H1 (cell line): ENCODE measurements at regions not wholly inside any gene's neighbourhood (a gene's known extent, or its start where the extent isn't known, plus 50 kb on each side); places are given as distances from the start of the nearest gene placed in this dataset.

Experiments used
- CTCF ChIA-PET: fragments of 300-600 bp; sonication (Branson Sonifier 250); formaldehyde crosslinking; loops from one replicate; lab custom pipeline; 2021; ENCODE audit not compliant: partially characterized antibody; lab: Charles Lee
- POLR2A ChIA-PET: fragments of 300-600 bp; sonication (Branson Sonifier 250); formaldehyde crosslinking; loops from one replicate; lab custom pipeline; 2021; ENCODE audit warnings: inconsistent platforms; ENCODE audit not compliant: partially characterized antibody; lab: Charles Lee
- DNase-seq, 2 experiments: peaks; one replicate each; pipeline versions ENCODE4 v3.0.0 to v3.0.0-alpha.2; 2010 to 2022; ENCODE audit warnings: low spot score in 2 of 2, low read depth in 1 of 2, mixed read lengths in 1 of 2
- FAIRE-seq: peaks from 2 replicates; lab custom pipeline; 2011; peaks lifted over from hg19 to GRCh38; lab: Jason Lieb, UNC
- H2AFZ ChIP-seq: 2 replicates; pipeline ENCODE4 v1.8.1; 2012; ENCODE audit warnings: low read length, inconsistent platforms
- H2AK5ac ChIP-seq: 2 replicates; pipeline ENCODE4 v1.6.1; 2013; ENCODE audit warnings: low read depth, low read length
- H2BK120ac ChIP-seq: replicated peaks from 2 replicates; pipeline ENCODE3; 2013; ENCODE audit warnings: low read depth, low read length, inconsistent platforms
- H2BK12ac ChIP-seq: 2 replicates; pipeline ENCODE4 v1.6.1; 2013; ENCODE audit warnings: low read depth, low read length
- H2BK15ac ChIP-seq: 2 replicates; pipeline ENCODE4 v1.6.1; 2013; ENCODE audit warnings: low read length
- H2BK20ac ChIP-seq: 2 replicates; pipeline ENCODE4 v1.6.1; 2013; ENCODE audit warnings: low read length
- H2BK5ac ChIP-seq: 2 replicates; pipeline ENCODE4 v1.6.1; 2013; ENCODE audit warnings: low read depth, low read length
- H3K14ac ChIP-seq: 2 replicates; pipeline ENCODE4 v1.6.1; 2013; ENCODE audit warnings: inconsistent platforms; ENCODE audit not compliant: insufficient read length
- H3K18ac ChIP-seq: 2 replicates; pipeline ENCODE4 v1.6.1; 2013; ENCODE audit warnings: low read length; ENCODE audit errors: extremely low read depth
- H3K23ac ChIP-seq: 2 replicates; pipeline ENCODE4 v1.6.1; 2013; ENCODE audit warnings: inconsistent platforms; ENCODE audit not compliant: insufficient read length
- H3K23me2 ChIP-seq: 2 replicates; pipeline ENCODE4 v1.6.1; 2013; ENCODE audit warnings: low read depth, low read length
- H3K27ac ChIP-seq: 2 replicates; pipeline ENCODE4 v1.6.1; 2011; ENCODE audit warnings: low read depth, low read length, inconsistent platforms
- H3K27me3 ChIP-seq, 4 experiments: replicated peaks in 1 of 4; 1 replicate in 1 of 4; 2 replicates in 3 of 4; pipeline versions ENCODE4 v1.6.1 to v1.8.1; 2011 to 2013; ENCODE audit warnings: low read length in 3 of 4, mild to moderate bottlenecking in 3 of 4, inconsistent platforms in 2 of 4, mixed read lengths in 2 of 4, moderate library complexity in 1 of 4; ENCODE audit not compliant: control insufficient read depth in 3 of 4, insufficient read depth in 3 of 4; ENCODE audit errors: extremely low read depth in 1 of 4
- H3K36me3 ChIP-seq, 4 experiments: 2 replicates each; pipeline versions ENCODE4 v1.6.1 to v1.8.1; 2011 to 2013; ENCODE audit warnings: mild to moderate bottlenecking in 4 of 4, low read length in 3 of 4, moderate library complexity in 2 of 4, control low read depth in 1 of 4, inconsistent platforms in 1 of 4; ENCODE audit not compliant: insufficient read depth in 4 of 4, control insufficient read depth in 2 of 4
- H3K4ac ChIP-seq: replicated peaks from 2 replicates; pipeline ENCODE3; 2013; ENCODE audit warnings: low read length, low read depth, mixed read lengths, inconsistent platforms; ENCODE audit not compliant: insufficient read length
- H3K4me1 ChIP-seq, 4 experiments: replicated peaks in 1 of 4; 1 replicate in 1 of 4; 2 replicates in 3 of 4; pipeline versions ENCODE4 v1.6.1 to v1.8.1; 2011 to 2013; ENCODE audit warnings: low read length in 3 of 4, inconsistent platforms in 2 of 4, mixed read lengths in 1 of 4; ENCODE audit not compliant: insufficient read depth in 4 of 4, control insufficient read depth in 3 of 4
- H3K4me2 ChIP-seq, 2 experiments: 2 replicates each; pipeline versions ENCODE4 v1.6.1 to v1.8.1; 2011 to 2013; ENCODE audit warnings: low read depth in 2 of 2, low read length in 2 of 2, control low read depth in 1 of 2, inconsistent platforms in 1 of 2, mild to moderate bottlenecking in 1 of 2; ENCODE audit not compliant: insufficient read depth in 1 of 2
- H3K4me3 ChIP-seq, 4 experiments: fragments of 200-600, 300-600 bp in 1 of 4; sonication (generic), shearing (Covaris generic), sonication (Bioruptor Twin) in 1 of 4; 2 replicates each; pipeline versions ENCODE4 v1.5.1 to v1.8.1; 2011 to 2016; ENCODE audit warnings: low read length in 4 of 4, low read depth in 3 of 4, control low read depth in 2 of 4, inconsistent platforms in 2 of 4, mild to moderate bottlenecking in 2 of 4, mixed read lengths in 1 of 4, moderate library complexity in 1 of 4; ENCODE audit not compliant: insufficient read depth in 2 of 4; ENCODE audit errors: extremely low read depth in 1 of 4
- H3K56ac ChIP-seq: replicated peaks from 2 replicates; pipeline ENCODE3; 2013; ENCODE audit warnings: low read depth, mild to moderate bottlenecking, mixed read lengths, low read length, inconsistent platforms; ENCODE audit not compliant: insufficient read length
- H3K79me1 ChIP-seq: 2 replicates; pipeline ENCODE4 v1.6.1; 2013; ENCODE audit warnings: low read depth, low read length, control low read depth
- H3K79me2 ChIP-seq, 2 experiments: 2 replicates each; pipeline versions ENCODE4 v1.6.1 to v1.8.1; 2012 to 2013; ENCODE audit warnings: low read length in 2 of 2, mild to moderate bottlenecking in 2 of 2, inconsistent platforms in 1 of 2; ENCODE audit not compliant: insufficient read depth in 2 of 2, control insufficient read depth in 1 of 2
- H3K9ac ChIP-seq, 4 experiments: replicated peaks in 1 of 4; 1 replicate in 1 of 4; 2 replicates in 3 of 4; pipeline versions ENCODE4 v1.6.1 to v1.8.1; 2011 to 2013; ENCODE audit warnings: low read depth in 3 of 4, low read length in 3 of 4, control low read depth in 2 of 4, mild to moderate bottlenecking in 2 of 4, moderate library complexity in 2 of 4, inconsistent platforms in 1 of 4; ENCODE audit errors: extremely low read depth in 1 of 4
- H3K9me3 ChIP-seq, 2 experiments: 2 replicates each; pipeline versions ENCODE4 v1.6.1 to v1.8.1; 2012 to 2013; ENCODE audit warnings: mild to moderate bottlenecking in 2 of 2, moderate library complexity in 2 of 2, control low read depth in 1 of 2, inconsistent platforms in 1 of 2, low read depth in 1 of 2, low read length in 1 of 2, mixed read lengths in 1 of 2; ENCODE audit not compliant: insufficient read depth in 2 of 2
- H4K20me1 ChIP-seq, 2 experiments: replicated peaks in 1 of 2; 2 replicates each; pipeline versions ENCODE3 to v1.8.1; 2011 to 2013; ENCODE audit warnings: inconsistent platforms in 2 of 2, low read length in 2 of 2, mild to moderate bottlenecking in 1 of 2; ENCODE audit not compliant: insufficient read depth in 2 of 2, control insufficient read depth in 1 of 2
- H4K5ac ChIP-seq: 2 replicates; pipeline ENCODE4 v1.6.1; 2013; ENCODE audit warnings: low read length, low read depth, mixed read lengths, inconsistent platforms; ENCODE audit not compliant: insufficient read length
- H4K8ac ChIP-seq: 2 replicates; pipeline ENCODE4 v1.8.0; 2013; ENCODE audit warnings: mild to moderate bottlenecking, moderate library complexity, low read length, inconsistent platforms; ENCODE audit not compliant: insufficient read depth; ENCODE audit errors: extremely low read depth
- H4K91ac ChIP-seq: replicated peaks from 2 replicates; pipeline ENCODE3; 2013; ENCODE audit warnings: low read length, mixed read lengths, inconsistent platforms; ENCODE audit not compliant: insufficient read length
- BCL11A ChIP-seq, 2 experiments: IDR thresholded peaks; one replicate each; pipeline ENCODE4 v1.6.1; 2011; ENCODE audit warnings: low read depth in 2 of 2, low read length in 2 of 2, mild to moderate bottlenecking in 2 of 2
- CBX8 ChIP-seq: fragments of 300-800, 300-1000 bp; sonication (generic); IDR thresholded peaks from 2 replicates; pipeline ENCODE4 v1.7.1; 2016; ENCODE audit warnings: low read depth, low read length, borderline replicate concordance
- CHD1 ChIP-seq: IDR thresholded peaks from 2 replicates; pipeline ENCODE4 v1.6.1; 2012; ENCODE audit warnings: low read depth, low read length, improper control_type of control experiment
- JUND ChIP-seq: IDR thresholded peaks from 2 replicates; pipeline ENCODE4 v1.6.1; 2011; ENCODE audit warnings: mild to moderate bottlenecking, improper control_type of control experiment, low read length
- SIRT6 ChIP-seq: IDR thresholded peaks from one replicate; pipeline ENCODE4 v1.7.1; 2012; ENCODE audit warnings: low read length, inconsistent platforms
- SUZ12 ChIP-seq: fragments of 200-600 bp; sonication (generic); IDR thresholded peaks from 2 replicates; pipeline ENCODE4 v1.6.1; 2012; ENCODE audit warnings: mild to moderate bottlenecking, inconsistent platforms, low read length, moderate library complexity, mixed read lengths
- YY1 ChIP-seq: IDR thresholded peaks from 2 replicates; pipeline ENCODE4 v1.6.1; 2011; ENCODE audit warnings: low read depth, mild to moderate bottlenecking, low read length
- WGBS, 2 experiments: shearing (Covaris generic) in 1 of 2; methylation state at CpG; one replicate each; pipeline versions ENCODE4 v1.1.6 to v1.1.7; 2013 to 2015; ENCODE audit warnings: low lambda C conversion rate in 2 of 2, mixed read lengths in 2 of 2, inconsistent platforms in 1 of 2, low coverage in 1 of 2, missing lambda C conversion rate in 1 of 2; ENCODE audit not compliant: insufficient replicate concordance in 2 of 2, insufficient coverage in 1 of 2, insufficient read length in 1 of 2; ENCODE audit errors: extremely low coverage in 1 of 2, missing lambda C conversion rate in 1 of 2; 5-methylcytosine and 5-hydroxymethylcytosine counted together
- TF ChIP-seq, protein P1 (sequence below): IDR thresholded peaks from 2 replicates; pipeline ENCODE4 v1.6.1; 2012; ENCODE audit warnings: low read length, inconsistent platforms

DNA sequence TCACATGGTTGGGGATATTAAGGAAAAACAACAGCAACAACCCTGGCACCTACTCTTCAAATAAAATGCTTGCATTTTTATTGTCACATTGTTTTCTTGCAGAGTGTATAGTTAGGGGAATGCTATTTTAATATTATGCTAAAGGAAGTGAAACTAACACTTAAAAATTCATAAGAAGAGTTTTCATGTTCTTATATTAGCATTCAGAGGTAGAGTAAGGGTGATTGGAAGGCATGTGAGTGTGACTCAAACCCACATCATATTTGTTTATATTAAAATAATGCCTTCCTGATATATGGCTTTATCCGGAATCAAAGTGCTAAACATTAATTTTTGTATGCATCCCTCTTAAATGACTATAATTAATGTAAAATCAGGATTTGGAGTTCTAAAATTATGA lies 59.8 kb upstream of the TES start:
- Histone ChIP-seq H2BK120ac (no peak overlapping the region), H3K4ac (no peak overlapping the region), H3K23me2 (no peaks in the 10 kb centered on the region), H4K20me1 (no peaks in the 10 kb centered on the region), H3K4me3 (no peak overlapping the region), H3K79me1 (no peaks in the 10 kb centered on the region), H3K4me1 (no peaks in the 10 kb centered on the region), H3K79me2 (no peaks in the 10 kb centered on the region), H3K27me3 (no peaks in the 10 kb centered on the region), H2BK12ac (no peak overlapping the region), H3K27ac (no peak overlapping the region), H2BK20ac (no peak overlapping the region), H2BK15ac (no peak overlapping the region), H3K14ac (no peak overlapping the region), H3K18ac (no peak overlapping the region), H4K5ac (no peak overlapping the region), H2BK5ac (no peak overlapping the region), H2AFZ (no peak overlapping the region), H3K36me3 (no peaks in the 10 kb centered on the region), H3K9me3 (no peaks in the 10 kb centered on the region), H2AK5ac (no peak overlapping the region), H4K8ac (no peak overlapping the region), H3K4me2 (no peak overlapping the region), H3K56ac (no peak overlapping the region), H3K23ac (no peak overlapping the region), H4K91ac (no peak overlapping the region), H3K9ac (no peak overlapping the region)
- ChIA-PET CTCF (no interaction called here), POLR2A (no interaction called here)
- FAIRE-seq, result no peak
- TF ChIP-seq, protein P1, sequence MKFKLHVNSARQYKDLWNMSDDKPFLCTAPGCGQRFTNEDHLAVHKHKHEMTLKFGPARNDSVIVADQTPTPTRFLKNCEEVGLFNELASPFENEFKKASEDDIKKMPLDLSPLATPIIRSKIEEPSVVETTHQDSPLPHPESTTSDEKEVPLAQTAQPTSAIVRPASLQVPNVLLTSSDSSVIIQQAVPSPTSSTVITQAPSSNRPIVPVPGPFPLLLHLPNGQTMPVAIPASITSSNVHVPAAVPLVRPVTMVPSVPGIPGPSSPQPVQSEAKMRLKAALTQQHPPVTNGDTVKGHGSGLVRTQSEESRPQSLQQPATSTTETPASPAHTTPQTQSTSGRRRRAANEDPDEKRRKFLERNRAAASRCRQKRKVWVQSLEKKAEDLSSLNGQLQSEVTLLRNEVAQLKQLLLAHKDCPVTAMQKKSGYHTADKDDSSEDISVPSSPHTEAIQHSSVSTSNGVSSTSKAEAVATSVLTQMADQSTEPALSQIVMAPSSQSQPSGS, result no peak
- TF ChIP-seq SIRT6 (no peak), YY1 (no peak), BCL11A (IDR thresholded peaks at IDR 0.05; ENCODE audit: low read depth in 2 of 2, low read length in 2 of 2) (no peak), JUND (no peak), CHD1 (no peak), CBX8 (no peak), SUZ12 (no peak)
- WGBS, 2 experiments, result 91% methylated on average over 1 of the region's 1 CpG; no CpG with 5 or more reads in 1 of the 2 experiments
- DNase-seq, result no peak
